Erythroblast (primary cell): ENCODE measurements at regions not wholly inside any gene's neighbourhood (a gene's known extent, or its start where the extent isn't known, plus 50 kb on each side); places are given as distances from the start of the nearest gene placed in this dataset.

Experiments used
- DNase-seq, 2 experiments: peaks; one replicate each; lab custom pipeline; 2025; lab: John Stamatoyannopoulos, UW
- GATA1 ChIP-seq: IDR thresholded peaks from 2 replicates; pipeline ENCODE4 v1.6.1; 2011; ENCODE audit warnings: low read depth, mild to moderate bottlenecking, control low read depth, low read length, moderate library complexity
- POLR2A ChIP-seq: IDR thresholded peaks from 2 replicates; pipeline ENCODE4 v1.6.1; 2011; ENCODE audit warnings: mild to moderate bottlenecking, low read length

- no peak for DNase-seq
- TF ChIP-seq POLR2A (no peak), GATA1 (no peak)
These were observed 173.6 kb downstream of the ARHGAP12 start for GRCh38 chr10:31754803-31755624.

- TF ChIP-seq GATA1: no peak
- TF ChIP-seq POLR2A: no peak
- no peak for DNase-seq
These were observed 174.9 kb downstream of the ARHGAP12 start for GRCh38 chr10:31753681-31754080.

GRCh38 chr10:31752170-31752569 is 176.5 kb downstream of the ARHGAP12 start:
- no peak for DNase-seq
- TF ChIP-seq GATA1 (no peak), POLR2A (no peak)

GRCh38 chr10:31751738-31752080 is 176.9 kb downstream of the ARHGAP12 start:
- TF ChIP-seq GATA1 (no peak), POLR2A (no peak)
- DNase-seq: no peak

GRCh38 chr10:31751051-31751737 is 177.4 kb downstream of the ARHGAP12 start:
- DNase-seq: no peak
- TF ChIP-seq POLR2A: no peak
- TF ChIP-seq GATA1: no peak

GRCh38 chr10:31749981-31750840 is 178.4 kb downstream of the ARHGAP12 start:
- no peak for TF ChIP-seq GATA1
- no peak for TF ChIP-seq POLR2A
- no peak for DNase-seq

GRCh38 chr10:31749301-31749700 is 179.3 kb downstream of the ARHGAP12 start:
- no peak for DNase-seq
- TF ChIP-seq GATA1 (no peak), POLR2A (no peak)

GRCh38 chr10:31745612-31746376 is 182.8 kb downstream of the ARHGAP12 start:
- TF ChIP-seq POLR2A (no peak), GATA1 (no peak)
- DNase-seq: no peak

- DNase-seq: no peak
- no peak for TF ChIP-seq POLR2A
- no peak for TF ChIP-seq GATA1
These were observed 184.6 kb downstream of the ARHGAP12 start for GRCh38 chr10:31744025-31744424.

GRCh38 chr10:31742255-31742654 is 186.4 kb downstream of the ARHGAP12 start:
- DNase-seq: no peak
- no peak for TF ChIP-seq POLR2A

GRCh38 chr10:31741473-31741872 is 187.2 kb downstream of the ARHGAP12 start:
- no peak for DNase-seq
- TF ChIP-seq POLR2A (no peak), GATA1 (no peak)

- TF ChIP-seq GATA1: no peak
- TF ChIP-seq POLR2A: no peak
- DNase-seq: no peak
These were observed 188.9 kb downstream of the ARHGAP12 start for GRCh38 chr10:31739711-31740110.

GRCh38 chr10:31739146-31739545 is 189.5 kb downstream of the ARHGAP12 start:
- TF ChIP-seq GATA1 (no peak), POLR2A (no peak)
- DNase-seq: no peak
